Fibroblast of upper back skin (primary cell): ENCODE measurements at regions not wholly inside any gene's neighbourhood (a gene's known extent, or its start where the extent isn't known, plus 50 kb on each side); places are given as distances from the start of the nearest gene placed in this dataset.

Source experiments
- DNase-seq: peaks from one replicate; pipeline ENCODE4 v3.0.0-alpha.2; 2013

DNA sequence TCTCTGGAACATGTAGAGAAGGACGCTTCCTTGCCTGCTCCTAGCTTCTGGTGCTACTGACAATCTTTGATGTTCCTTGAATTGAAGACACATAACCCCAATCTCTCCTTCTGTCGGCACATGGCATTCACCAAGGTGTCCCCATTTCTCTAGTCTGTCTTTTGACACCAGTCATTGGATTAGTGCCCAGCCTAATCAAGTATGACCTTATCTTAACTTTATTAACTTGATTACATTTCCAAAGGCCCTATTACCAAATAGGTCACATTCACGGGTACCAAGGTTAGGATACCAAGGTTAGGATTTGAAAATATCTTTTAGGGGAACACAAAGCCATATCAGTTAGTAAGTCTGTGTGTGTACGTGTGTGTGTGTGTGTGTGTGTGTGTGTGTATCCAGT is 377.9 kb downstream of the CMPK2 start:
- no peak for DNase-seq

DNA sequence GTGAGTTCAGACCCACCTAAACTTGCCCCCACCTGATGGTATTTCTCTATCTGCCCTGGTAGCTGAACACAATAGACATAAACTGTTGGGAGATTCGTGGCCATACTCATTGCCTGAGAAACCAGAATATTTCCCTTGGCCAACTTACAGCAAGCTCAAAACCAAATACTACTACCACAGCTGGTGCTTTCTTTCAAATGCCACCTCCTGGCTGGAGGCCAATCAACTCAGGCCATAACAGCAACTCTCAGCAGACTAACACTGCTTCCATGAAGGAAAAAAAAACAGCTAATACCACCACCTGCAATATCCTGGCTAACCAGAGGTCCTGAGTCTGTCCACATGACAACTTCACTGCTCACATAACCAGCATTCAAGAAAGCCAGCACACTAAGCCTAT is 373.1 kb downstream of the CMPK2 start:
- DNase-seq = no peak

DNA sequence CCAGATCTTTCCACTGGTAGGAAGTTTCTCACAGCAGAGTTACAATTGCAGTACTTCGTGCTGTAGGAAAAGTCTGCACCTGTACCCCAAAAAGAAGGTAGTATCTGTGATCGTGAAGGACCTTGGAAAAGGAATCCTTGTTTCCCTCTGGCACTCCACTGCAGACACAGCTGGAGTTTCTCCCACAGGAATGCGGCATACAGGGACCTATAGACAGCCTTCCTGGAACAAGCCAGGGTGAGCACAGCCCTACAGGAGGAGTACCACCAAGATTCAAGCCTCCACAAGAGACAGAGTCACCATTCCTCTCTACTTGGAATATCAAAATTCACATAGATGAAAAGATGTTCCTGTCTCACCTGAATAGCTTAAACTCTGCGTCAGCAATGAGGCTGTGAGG is 372.4 kb downstream of the CMPK2 start:
- no peak for DNase-seq

DNA sequence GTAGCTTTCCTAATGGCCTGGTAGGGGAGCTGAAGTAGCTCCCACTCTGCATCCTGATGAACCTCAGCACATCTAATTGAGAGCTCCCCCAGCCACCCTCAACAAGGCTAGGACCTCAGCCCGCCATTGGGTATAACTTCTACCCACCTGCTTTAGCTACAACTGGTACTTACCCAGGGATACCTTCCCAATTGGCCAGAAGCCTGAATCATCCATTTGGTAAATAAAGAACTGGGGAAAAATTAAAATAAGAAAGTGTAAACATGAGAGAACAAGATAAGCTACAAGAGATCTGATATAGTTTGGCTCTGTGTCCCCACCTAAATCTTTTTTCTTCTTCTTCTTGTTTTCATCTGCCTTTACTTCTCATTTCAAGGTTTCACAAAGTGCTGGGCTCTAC is 372.0 kb downstream of the CMPK2 start:
- no peak for DNase-seq

DNA sequence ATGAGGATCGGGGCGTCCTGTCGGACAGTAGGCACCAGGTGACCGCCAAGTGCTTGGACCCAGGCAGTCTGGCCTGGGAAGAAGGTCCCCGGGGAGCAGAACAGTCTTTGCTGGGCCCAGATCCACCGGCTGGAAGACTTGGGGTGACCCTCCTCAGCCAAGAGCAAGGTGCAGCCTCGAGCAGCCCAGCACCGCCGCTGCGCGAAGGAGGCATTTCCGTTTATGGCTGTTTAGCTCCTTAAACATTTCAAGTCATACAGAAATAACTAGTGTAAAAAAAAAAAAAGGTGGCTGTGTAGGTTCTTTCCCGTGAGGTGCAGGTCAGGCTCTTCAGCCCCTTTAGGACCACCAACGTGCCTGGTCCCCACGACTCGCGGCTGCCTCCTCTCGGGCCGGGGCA is 370.2 kb downstream of the CMPK2 start:
- DNase-seq = no peak

DNA sequence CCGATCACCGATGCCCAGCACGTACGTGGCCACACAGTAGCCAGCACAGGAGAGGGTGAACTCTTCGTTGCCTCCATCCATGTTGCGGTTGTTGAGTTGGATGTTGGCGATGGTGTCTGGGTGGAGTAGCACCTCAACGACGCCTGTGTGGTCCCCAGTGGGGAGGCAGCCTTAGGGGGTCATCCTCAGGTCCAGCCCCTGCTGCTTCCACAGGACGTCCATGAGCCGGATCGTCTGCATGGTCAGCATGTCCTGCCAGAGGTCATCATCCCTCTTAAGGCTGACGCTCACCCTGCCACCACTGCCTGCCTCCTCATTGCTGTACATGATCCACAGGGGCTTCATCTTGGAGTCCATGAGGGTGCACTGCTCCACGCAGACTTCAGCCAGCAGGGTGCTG is 369.3 kb downstream of the CMPK2 start:
- DNase-seq = no peak

DNA sequence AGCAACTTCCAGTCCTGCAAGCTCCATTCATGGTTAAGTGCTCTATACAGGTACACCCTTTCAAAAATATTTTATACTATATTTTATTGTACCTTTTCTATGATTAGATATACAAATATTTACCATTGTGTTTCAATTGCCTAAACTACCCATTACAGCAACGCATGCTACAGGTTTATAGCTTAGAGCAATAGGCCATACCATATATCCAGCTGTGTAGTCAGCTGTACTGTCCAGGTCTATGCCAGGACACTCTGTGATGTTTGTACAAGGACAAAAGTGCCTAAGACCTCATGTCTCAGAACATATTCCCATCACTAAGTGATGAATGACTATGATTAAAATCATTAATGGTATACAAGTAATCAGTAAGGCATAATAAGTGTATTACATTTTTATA is 368.7 kb downstream of the CMPK2 start:
- no peak for DNase-seq

DNA sequence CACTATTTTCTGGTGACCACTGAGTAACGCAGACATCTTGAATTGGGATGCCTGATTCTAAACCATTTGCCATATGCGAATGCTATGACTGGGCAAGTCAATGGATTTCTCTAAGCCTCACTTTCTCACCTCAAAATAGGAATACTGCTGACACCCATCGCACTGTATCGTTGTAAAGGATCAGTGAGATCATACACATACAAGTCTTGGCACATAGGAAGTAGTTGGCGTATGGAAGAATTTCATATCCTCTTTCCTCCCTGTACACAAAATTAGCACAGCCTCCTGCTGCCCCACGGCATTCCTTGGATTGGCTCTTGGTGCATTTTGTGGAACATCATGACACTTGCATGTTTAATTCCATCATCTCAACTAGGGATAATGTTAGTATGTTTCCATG is 366.9 kb downstream of the CMPK2 start:
- DNase-seq = no peak

DNA sequence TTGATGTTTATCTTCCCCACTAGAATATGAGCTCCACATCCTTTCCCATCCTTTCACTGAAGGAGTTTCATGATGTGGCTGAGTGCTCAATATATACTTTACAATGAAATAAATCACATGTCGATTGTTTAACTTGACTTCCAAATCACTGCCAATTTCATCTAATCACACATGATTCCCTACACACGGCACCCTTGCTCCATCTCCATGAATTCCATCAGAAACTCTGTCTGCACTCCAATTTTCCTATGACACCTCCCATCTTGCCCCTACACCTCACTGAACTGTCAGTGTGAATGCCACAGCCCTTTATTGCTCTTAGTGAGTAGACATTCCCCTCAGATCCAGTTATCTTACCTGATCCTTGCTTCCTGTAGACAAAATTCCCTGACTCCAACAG is 366.0 kb downstream of the CMPK2 start:
- no peak for DNase-seq

DNA sequence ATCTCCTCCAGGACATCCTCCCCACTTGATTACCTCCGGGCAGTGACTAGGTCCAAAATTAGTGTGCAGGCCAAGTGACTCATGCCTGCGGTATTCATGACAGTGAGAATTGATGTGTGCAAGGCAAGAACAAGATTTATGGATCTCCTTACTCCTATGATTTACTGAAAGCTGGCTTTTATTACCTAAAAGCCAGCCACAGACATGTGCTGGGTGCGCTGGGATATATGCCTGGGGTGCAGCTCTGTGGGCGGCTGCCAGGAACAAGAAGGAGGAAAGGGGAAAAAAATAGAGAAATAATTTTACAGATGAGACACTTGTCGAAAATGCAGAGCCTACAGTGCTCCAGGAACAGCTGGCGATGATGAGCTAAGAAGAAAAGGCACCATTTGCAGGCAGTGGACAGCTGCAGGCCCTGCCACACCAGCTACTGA is 359.3 kb downstream of the CMPK2 start:
- peak; percentile 98 for DNase-seq

DNA sequence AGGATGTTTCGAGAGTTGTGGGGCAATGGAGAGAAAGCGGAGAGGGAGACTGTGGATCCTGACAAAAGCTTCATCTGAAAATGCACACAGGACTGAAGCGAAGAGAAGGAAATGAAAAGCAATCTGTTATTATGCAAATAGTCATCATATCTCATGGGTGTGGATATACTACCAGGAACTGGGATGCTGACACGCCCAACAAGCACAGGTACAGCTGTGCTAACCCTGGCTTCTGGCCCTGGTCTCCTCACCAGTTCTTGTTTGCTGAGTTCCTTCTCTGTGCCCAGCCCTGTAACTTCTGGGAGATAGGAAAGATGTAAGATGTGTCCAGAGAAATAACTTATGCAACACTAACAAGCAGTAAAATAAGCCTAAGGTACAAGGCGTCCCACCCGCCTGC is 358.8 kb downstream of the CMPK2 start:
- no peak for DNase-seq

DNA sequence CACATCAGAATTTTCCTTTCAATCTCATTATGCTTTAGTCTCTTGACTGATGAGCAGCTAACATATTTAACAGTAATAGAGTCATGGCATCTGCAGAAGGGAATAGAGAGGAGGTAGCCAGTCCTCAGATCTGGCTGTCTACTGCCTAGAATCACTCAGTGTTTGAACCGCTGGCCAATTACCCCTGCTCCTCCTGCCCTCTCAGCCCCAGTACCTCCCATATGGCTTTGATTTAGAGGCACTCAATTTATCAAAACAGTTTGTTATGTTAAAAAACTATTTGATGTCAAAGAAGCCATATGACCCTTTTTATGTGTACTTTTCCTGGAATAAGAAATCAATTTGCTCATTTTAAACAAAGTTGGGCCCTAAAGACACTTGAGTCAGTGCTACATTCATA is 355.2 kb downstream of the CMPK2 start:
- DNase-seq = peak; percentile 34

DNA sequence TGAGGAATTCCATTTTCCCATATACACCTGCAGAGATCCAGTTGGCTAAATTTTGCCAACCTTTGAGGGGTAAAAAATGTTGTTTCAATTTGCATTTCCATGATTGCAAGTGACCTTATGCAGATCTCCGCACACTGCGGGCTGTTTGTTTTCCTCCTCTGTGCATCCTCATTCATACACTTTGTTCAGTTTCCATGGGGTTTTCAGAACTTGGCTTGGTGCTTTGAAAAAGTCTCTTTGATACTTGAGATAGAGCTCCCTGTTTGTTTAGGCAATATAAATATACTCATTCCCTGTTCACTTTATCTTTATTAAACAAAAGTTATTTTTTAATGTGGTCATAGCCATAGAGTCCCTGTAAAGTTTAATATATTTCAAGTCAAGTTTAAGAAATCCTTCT is 353.1 kb downstream of the CMPK2 start:
- DNase-seq = no peak

DNA sequence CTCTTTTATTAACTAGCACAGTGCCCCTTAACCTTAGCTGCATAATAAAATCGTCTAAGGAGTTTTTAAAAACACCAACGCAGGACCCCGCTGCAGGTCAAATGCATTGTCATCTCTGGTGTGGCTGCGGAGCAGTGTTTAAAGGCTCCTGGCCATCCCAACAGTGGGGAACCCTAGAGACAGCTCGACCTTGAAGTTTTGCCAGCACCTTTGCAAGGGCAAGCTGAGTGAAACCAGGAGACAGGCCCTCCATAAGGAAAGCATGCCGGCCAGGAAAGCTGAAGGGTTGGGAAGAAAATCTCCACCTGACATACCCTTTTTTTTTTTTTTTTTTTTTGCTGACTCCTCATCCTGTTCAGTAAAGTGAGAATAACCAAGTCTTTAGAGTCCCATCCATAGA is 349.0 kb downstream of the CMPK2 start:
- DNase-seq = no peak

DNA sequence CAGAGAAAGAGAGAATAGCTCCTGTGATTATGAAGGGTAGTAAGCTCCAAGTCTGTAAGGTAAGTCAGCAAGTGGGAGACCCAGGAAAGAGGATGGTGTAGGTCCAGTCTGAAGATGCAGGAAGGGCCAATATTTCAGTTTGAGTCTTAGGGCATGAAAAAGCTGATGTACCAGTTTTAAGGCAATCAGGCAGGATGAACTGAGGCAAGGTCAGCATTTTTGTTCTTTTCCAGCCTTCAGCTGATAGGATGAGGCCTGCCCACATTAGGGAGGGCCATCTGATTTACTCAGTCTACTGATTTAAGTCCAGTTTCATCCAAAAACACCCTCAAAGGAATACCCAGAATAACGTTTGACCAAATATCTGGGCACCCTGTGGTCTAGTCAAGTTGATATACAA is 347.3 kb downstream of the CMPK2 start:
- no peak for DNase-seq

DNA sequence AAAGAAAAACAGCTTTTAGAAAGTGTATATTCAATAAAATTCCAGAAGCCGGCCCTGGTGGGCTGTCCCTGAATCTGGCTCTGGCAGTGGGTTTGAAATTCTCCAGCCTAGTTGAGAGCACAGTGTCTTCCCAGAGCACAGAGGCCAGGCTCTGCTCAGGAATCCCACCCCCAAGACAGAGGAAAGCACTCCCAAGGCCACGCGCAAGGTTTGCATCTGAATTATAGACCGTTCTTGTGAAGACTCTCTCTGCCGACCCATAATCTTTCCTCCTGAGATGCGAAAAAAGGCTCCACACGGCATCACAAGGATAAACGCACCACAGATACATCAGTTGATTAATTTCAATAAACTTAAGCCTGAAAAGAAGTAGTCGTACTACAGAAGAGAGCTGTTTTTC is 342.2 kb downstream of the CMPK2 start:
- no peak for DNase-seq

DNA sequence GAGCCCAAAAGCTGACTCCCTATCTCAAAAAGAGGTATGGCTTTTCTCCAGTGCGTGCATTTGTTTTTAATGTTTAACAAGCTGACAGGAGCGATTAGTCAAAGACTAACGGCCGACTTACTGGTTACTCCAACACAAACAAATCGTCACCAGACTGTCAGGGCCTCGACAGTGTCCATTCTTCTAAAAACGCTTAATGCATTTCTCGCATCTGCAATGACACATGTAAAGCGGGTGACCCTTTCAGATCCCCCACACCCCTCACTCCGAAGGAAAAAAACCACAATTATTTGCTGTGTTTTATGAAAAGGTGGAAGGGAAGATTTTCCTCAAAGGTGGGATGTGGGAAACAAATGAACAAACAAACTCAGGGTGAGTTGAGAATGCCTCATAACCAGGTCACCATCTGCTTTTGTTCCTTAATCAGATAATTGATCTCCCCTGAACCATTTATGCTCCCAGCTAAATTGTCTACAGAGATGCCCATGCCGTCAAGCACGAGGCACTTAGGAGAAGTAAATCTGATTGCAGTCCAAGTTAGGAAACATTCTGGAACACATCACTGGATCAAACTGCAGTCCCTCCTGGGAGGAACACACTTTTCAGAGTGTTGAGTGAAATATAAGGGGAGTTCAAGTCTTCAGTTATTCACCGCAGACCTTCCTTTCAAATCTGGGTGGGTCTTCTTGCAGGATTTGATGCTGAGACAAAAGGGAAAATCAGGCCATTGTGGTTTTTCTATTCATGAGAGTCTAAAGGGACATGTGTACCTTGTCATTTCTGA is 340.8 kb downstream of the CMPK2 start:
- peak; percentile 34 for DNase-seq

DNA sequence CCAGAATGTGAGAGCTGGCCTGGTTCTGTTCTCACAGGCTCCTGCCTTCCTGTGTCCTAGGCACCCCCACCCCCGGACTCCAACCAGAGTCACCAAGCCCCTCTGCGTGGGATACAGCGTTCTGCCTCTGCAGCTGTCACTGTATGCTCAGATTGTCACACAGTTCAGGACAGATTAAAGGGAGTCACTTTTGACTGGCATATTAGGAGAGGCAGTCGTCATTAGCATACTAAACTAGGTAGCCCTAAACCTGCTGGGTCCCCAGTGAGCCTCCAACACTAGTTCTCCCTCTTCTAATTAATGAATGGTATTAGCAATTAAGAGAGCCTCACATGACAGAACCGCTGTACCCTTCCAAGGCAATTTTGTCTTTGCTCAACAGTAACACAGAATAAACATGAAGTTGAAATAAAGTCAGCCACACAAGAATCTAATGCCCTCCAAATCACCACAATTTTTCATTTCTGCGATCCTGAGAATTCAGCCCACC is 340.2 kb downstream of the CMPK2 start:
- no peak for DNase-seq

DNA sequence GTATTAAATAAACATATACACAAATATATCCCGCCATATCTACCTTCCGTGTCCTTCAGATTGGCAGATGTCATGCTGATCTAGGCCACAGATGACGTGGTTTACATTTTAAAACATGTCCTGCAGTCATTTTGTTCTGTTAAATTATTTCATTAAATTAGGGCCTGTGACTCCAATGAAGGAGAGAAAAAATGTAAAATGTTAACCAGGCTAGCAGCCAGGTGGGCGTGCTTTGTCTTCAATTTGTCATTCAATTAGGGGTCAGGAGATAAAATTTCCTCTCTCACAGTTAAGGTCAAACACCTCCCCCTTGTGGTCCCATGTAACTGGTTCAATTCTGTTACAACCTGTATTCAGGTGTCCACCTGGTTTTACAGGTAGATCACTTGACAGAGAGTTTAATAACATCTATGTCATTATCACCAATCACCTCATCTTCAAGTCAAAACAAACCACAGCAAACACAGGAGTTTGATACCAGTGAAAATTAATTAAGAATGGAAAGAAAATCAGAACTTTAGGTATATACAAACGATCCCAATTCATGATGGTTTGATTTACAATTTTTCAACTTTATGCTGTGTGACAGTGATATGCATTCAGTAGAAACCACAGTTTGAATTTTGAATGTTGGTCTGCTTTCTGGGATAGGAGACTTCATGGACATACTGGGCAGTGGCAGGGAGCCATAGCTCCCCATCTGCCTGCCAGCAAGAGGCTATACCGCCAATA is 339.4 kb downstream of the CMPK2 start:
- peak; percentile 20 for DNase-seq

DNA sequence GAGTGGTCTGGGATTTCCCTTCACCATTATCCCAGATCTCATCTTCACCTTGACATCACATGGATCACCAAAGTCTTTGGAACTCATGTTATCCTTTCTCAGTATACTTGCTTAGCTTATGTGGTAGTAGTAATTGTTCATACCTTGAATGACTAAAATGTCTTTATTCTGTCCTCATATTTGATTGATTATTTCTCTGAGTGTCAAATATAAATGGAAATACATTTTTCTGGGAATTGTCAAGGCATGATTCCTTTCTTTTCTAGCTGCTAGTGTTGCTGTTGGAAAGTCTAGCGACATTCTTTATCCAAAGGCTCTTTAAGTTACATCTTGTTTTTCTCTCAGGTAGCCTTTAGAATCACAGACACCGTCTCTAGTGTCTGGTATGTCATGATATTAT is 334.4 kb downstream of the CMPK2 start:
- DNase-seq = no peak

DNA sequence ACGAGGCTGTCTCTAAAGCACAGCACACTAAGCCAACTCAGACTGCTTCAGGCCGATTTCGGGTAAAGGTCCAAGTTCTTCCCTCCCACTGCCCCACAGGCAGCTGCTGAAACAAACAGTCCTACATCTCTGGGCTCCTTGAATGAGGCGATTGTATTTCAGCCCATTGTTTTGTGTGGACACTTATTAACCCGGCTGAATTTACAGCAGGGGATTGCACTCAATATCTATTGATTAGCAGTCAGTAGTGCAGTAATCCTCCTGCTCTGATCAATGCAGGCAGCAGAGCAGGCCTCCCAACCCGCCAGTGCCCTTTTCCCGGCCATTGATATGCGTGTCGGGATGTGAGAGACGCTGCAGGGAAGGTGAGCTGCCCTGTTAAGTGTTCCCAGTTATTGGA is 330.1 kb downstream of the CMPK2 start:
- no peak for DNase-seq

DNA sequence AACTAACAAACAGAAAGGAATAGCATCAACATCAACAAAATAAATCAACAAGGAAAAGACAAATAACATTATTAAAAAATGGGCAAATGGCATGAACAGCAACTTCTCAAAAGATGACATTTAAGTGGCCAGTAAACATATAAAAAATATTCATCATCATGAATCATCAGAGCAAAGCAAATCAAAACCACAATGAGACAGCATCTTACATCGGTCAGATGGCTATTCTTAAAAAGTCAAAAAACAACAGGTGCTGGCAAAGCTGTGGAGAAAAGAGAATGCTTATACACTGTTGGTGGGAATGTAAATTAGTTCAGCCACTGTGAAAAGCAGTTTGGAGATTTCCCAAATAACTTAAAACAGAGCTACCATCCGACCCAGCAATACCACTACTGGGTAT is 327.1 kb downstream of the CMPK2 start:
- peak; percentile 1 for DNase-seq

DNA sequence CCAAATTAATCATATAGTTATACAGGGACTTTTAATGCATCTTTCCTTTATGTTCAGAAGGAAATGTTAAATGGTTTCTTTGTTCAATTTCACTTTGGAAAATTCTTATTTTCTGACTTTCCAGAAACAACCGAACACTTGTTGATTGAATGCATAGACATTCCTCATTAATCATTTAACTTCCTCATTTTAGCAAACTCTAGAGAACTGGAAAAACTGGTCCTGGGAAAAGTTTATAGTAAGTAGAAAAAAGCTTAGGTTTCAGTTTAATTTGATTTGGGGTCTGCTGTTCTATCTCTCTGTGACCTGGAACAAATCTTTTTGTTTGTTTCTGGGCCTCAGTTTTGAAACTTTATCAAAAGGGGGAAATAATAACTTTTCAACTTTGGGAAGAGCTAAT is 320.4 kb downstream of the CMPK2 start:
- DNase-seq = no peak

DNA sequence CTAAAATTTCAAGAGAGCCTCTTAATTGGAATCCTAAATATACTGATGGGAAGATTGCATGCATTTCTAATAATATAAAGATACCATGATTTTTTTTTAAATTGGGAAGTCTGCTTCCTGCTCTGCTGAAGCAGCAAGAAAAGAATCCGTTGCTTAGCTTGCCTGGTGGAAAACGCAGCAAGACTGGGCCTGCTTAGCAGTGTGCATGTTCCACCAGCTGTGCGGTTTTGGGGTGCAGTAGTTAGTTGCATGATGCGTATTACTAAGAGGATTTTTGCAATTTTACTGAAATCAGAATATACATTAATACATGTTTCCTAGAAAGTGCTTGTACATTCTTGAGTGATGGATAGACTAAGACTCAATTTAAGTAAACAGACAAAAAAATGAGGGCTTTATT is 319.9 kb downstream of the CMPK2 start:
- DNase-seq = no peak

DNA sequence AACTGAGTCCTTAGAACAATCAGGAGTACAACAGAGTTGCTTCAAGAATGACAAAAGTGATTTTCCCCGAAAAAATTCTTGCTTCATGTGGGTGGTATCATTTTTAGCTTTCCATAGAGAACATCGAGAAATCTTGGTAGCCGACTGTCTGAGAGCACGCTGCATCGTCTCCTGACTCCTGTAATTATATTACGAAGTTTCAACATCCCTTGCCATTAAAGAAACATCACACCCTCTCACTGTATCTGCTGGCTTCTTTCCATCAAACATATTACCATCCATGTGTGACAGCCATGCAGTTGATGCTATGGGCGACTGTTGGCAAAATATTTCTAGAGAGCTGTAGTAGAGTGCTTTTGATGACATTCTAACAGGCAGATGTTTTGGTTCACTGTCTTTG is 311.2 kb downstream of the CMPK2 start:
- no peak for DNase-seq
